H9 (cell line): ENCODE measurements at regions not wholly inside any gene's neighbourhood (a gene's known extent, or its start where the extent isn't known, plus 50 kb on each side); places are given as distances from the start of the nearest gene placed in this dataset.

ENCODE experiments used
- DNase-seq: peaks from one replicate; pipeline ENCODE4 v3.0.0-alpha.2; 2017
- H2AFZ ChIP-seq: one replicate; pipeline ENCODE4 v1.6.1; 2013; ENCODE audit warnings: mild to moderate bottlenecking, low read length, control low read depth, moderate library complexity
- H2AK5ac ChIP-seq: 2 replicates; pipeline ENCODE4 v1.6.1; 2013; ENCODE audit warnings: low read length, control low read depth, mixed read lengths; ENCODE audit not compliant: insufficient read length
- H2BK120ac ChIP-seq: one replicate; pipeline ENCODE4 v1.6.1; 2013; ENCODE audit warnings: low read depth, mild to moderate bottlenecking, low read length, control low read depth, inconsistent platforms; ENCODE audit not compliant: poor library complexity, severe bottlenecking
- H2BK12ac ChIP-seq: 2 replicates; pipeline ENCODE4 v1.6.1; 2013; ENCODE audit warnings: low read length, control low read depth, mixed read lengths, low read depth; ENCODE audit not compliant: insufficient read length
- H2BK15ac ChIP-seq: 2 replicates; pipeline ENCODE4 v1.6.1; 2013; ENCODE audit warnings: low read depth, low read length, control low read depth
- H2BK20ac ChIP-seq: one replicate; pipeline ENCODE4 v1.6.1; 2013; ENCODE audit warnings: low read depth, mild to moderate bottlenecking, low read length, control low read depth, inconsistent platforms; ENCODE audit not compliant: poor library complexity, severe bottlenecking
- H2BK5ac ChIP-seq: 2 replicates; pipeline ENCODE4 v1.6.1; 2013; ENCODE audit warnings: low read length, control low read depth, mixed read lengths; ENCODE audit not compliant: insufficient read length
- H3K14ac ChIP-seq: 2 replicates; pipeline ENCODE4 v1.6.1; 2013; ENCODE audit warnings: low read length, control low read depth; ENCODE audit not compliant: insufficient read depth
- H3K18ac ChIP-seq: 2 replicates; pipeline ENCODE4 v1.6.1; 2013; ENCODE audit warnings: low read depth, mild to moderate bottlenecking, mixed read lengths, low read length, control low read depth; ENCODE audit not compliant: insufficient read length
- H3K23ac ChIP-seq: 2 replicates; pipeline ENCODE4 v1.6.1; 2013; ENCODE audit warnings: low read length, control low read depth, mixed read lengths, low read depth; ENCODE audit not compliant: insufficient read length
- H3K23me2 ChIP-seq: 2 replicates; pipeline ENCODE4 v1.6.1; 2013; ENCODE audit warnings: low read depth, mild to moderate bottlenecking, mixed read lengths, low read length, control low read depth; ENCODE audit not compliant: insufficient read length, poor library complexity, severe bottlenecking
- H3K27ac ChIP-seq: 2 replicates; pipeline ENCODE4 v1.5.1; 2013; ENCODE audit warnings: low read length, control low read depth, mixed read lengths, low read depth; ENCODE audit not compliant: insufficient read length
- H3K27me3 ChIP-seq: 2 replicates; pipeline ENCODE4 v1.6.1; 2013; ENCODE audit warnings: low read length, control low read depth, inconsistent platforms; ENCODE audit not compliant: insufficient read depth
- H3K4ac ChIP-seq: 2 replicates; pipeline ENCODE4 v1.6.1; 2013; ENCODE audit warnings: low read depth, mild to moderate bottlenecking, control low read depth, inconsistent platforms, low read length, moderate library complexity
- H3K4me1 ChIP-seq: 2 replicates; pipeline ENCODE4 v1.6.1; 2013; ENCODE audit warnings: low read length, control low read depth, inconsistent platforms; ENCODE audit not compliant: insufficient read depth
- H3K4me2 ChIP-seq: 2 replicates; pipeline ENCODE4 v1.6.1; 2013; ENCODE audit warnings: low read length, control low read depth, mixed read lengths; ENCODE audit not compliant: insufficient read length, insufficient read depth
- H3K56ac ChIP-seq: 2 replicates; pipeline ENCODE4 v1.6.1; 2013; ENCODE audit warnings: low read depth, mild to moderate bottlenecking, mixed read lengths, low read length, control low read depth; ENCODE audit not compliant: insufficient read length
- H3K79me1 ChIP-seq: 2 replicates; pipeline ENCODE4 v1.6.1; 2013; ENCODE audit warnings: low read depth, mild to moderate bottlenecking, moderate library complexity, low read length, control low read depth, inconsistent platforms; ENCODE audit not compliant: insufficient read depth, poor library complexity, severe bottlenecking
- H3K79me2 ChIP-seq: 2 replicates; pipeline ENCODE4 v1.6.1; 2013; ENCODE audit warnings: low read length, control low read depth, inconsistent platforms; ENCODE audit not compliant: insufficient read depth
- H3K9ac ChIP-seq: 2 replicates; pipeline ENCODE4 v1.6.1; 2013; ENCODE audit warnings: low read length, control low read depth, mixed read lengths; ENCODE audit not compliant: insufficient read length; ENCODE audit errors: extremely low read depth
- H3K9me3 ChIP-seq: one replicate; pipeline ENCODE4 v1.6.1; 2013; ENCODE audit warnings: low read depth, low read length, inconsistent platforms; ENCODE audit not compliant: control insufficient read depth
- H3T11ph ChIP-seq: one replicate; pipeline ENCODE4 v1.6.1; 2013; ENCODE audit warnings: mild to moderate bottlenecking, low read length, control low read depth, inconsistent platforms
- H4K20me1 ChIP-seq: one replicate; pipeline ENCODE4 v1.6.1; 2013; ENCODE audit not compliant: control insufficient read depth, insufficient read length, insufficient read depth
- H4K5ac ChIP-seq: 2 replicates; pipeline ENCODE4 v1.6.1; 2013; ENCODE audit warnings: low read depth, mild to moderate bottlenecking, mixed read lengths, low read length, control low read depth; ENCODE audit not compliant: insufficient read length
- H4K8ac ChIP-seq: replicated peaks from 2 replicates; pipeline ENCODE4 v1.6.1; 2013; ENCODE audit warnings: low read length, control low read depth, mixed read lengths, low read depth; ENCODE audit not compliant: insufficient read length
- H4K91ac ChIP-seq: 2 replicates; pipeline ENCODE4 v1.6.1; 2013; ENCODE audit warnings: low read depth, mild to moderate bottlenecking, moderate library complexity, mixed read lengths, low read length, control low read depth; ENCODE audit not compliant: insufficient read length
- H3K27ac Mint-ChIP-seq, 3 experiments: 2 replicates in 2 of 3; 3 replicates in 1 of 3; pipeline ENCODE4 v1.8.0; 2020 to 2021; ENCODE audit warnings: mixed read lengths in 3 of 3, mild to moderate bottlenecking in 1 of 3, moderate library complexity in 1 of 3
- H3K27me3 Mint-ChIP-seq: 2 replicates; pipeline ENCODE4 v1.8.0; 2021; ENCODE audit warnings: low read depth, mild to moderate bottlenecking, moderate library complexity, mixed read lengths
- H3K36me3 Mint-ChIP-seq, 3 experiments: 2 replicates in 2 of 3; 3 replicates in 1 of 3; pipeline ENCODE4 v1.8.0; 2020 to 2021; ENCODE audit warnings: low read depth in 3 of 3, mixed read lengths in 3 of 3; ENCODE audit not compliant: insufficient read depth in 1 of 3
- H3K4me1 Mint-ChIP-seq, 2 experiments: 2 replicates each; pipeline ENCODE4 v1.8.0; 2020; ENCODE audit warnings: mixed read lengths in 2 of 2
- H3K4me3 Mint-ChIP-seq, 2 experiments: 2 replicates in 1 of 2; 3 replicates in 1 of 2; pipeline ENCODE4 v1.8.0; 2020 to 2021; ENCODE audit warnings: mild to moderate bottlenecking in 2 of 2, mixed read lengths in 2 of 2, moderate library complexity in 1 of 2
- H3K9me3 Mint-ChIP-seq, 2 experiments: 2 replicates in 1 of 2; 3 replicates in 1 of 2; pipeline ENCODE4 v1.8.0; 2020; ENCODE audit warnings: mild to moderate bottlenecking in 2 of 2, mixed read lengths in 2 of 2, moderate library complexity in 1 of 2
- WGBS: extraction: QIAGEN DNeasy Blood & Tissue Kit; methylation state at CpG from one replicate; pipeline ENCODE4 v1.1.7; 2013; ENCODE audit warnings: missing lambda C conversion rate, low lambda C conversion rate, mixed read lengths; ENCODE audit not compliant: insufficient read length; ENCODE audit errors: extremely low coverage; 5-methylcytosine and 5-hydroxymethylcytosine counted together
- TF ChIP-seq, protein P1 (sequence below): fragments of 200-600 bp; sonication (generic); conservative IDR thresholded peaks from 3 replicates; pipeline ENCODE4 v1.8.0; 2021; ENCODE audit warnings: antibody characterized with exemption, mild to moderate bottlenecking

DNA sequence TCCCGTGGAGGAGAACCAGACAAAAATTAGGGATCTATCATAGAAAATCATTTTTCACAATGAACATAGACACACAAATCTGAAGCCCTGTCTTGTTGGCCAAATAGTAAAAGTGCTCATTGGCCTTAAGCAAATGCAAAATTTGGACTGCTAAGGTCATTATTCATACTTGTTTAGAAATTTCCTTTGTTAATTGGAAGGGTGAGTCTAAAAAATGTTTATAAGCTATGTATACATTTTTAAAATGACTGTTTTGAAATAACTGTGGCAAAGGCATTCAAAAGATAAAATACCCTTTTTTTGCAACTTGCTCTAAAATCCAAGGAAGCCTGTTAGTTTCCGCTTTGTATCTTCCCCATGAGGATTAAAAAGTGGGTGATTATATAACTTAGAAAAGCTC, 195.0 kb downstream of the ZNF330 start:
- H2AFZ ChIP-seq = no peak overlapping the region
- H3K56ac ChIP-seq = no peak overlapping the region
- no peak overlapping the region for H3T11ph ChIP-seq
- no peak overlapping the region for H3K27ac ChIP-seq
- no CpG with 5 or more reads among the region's 2 CpGs for WGBS
- no peak overlapping the region for H3K23ac ChIP-seq
- H3K9me3 ChIP-seq = no peaks in the 10 kb centered on the region
- H4K8ac ChIP-seq = no peak overlapping the region
- H3K27ac Mint-ChIP-seq = no peak overlapping the region
- no peaks in the 10 kb centered on the region for H3K4me1 Mint-ChIP-seq
- no peak overlapping the region for H2BK5ac ChIP-seq
- no peaks in the 10 kb centered on the region for H4K20me1 ChIP-seq
- DNase-seq = no peak
- peaks cover 7% of the 10 kb centered on the region for H3K27me3 Mint-ChIP-seq
- H3K23me2 ChIP-seq = no peaks in the 10 kb centered on the region
- H3K4ac ChIP-seq = no peak overlapping the region
- H4K91ac ChIP-seq = no peak overlapping the region
- no peak overlapping the region for H2AK5ac ChIP-seq
- no peaks in the 10 kb centered on the region for H3K36me3 Mint-ChIP-seq
- H3K9ac ChIP-seq = no peak overlapping the region
- H3K14ac ChIP-seq = no peak overlapping the region
- H3K79me1 ChIP-seq = no peaks in the 10 kb centered on the region
- no peak overlapping the region for H3K18ac ChIP-seq
- no peak overlapping the region for H4K5ac ChIP-seq
- H2BK120ac ChIP-seq = no peak overlapping the region
- no peak overlapping the region for H2BK15ac ChIP-seq
- no peak overlapping the region for H2BK12ac ChIP-seq
- TF ChIP-seq, protein P1, sequence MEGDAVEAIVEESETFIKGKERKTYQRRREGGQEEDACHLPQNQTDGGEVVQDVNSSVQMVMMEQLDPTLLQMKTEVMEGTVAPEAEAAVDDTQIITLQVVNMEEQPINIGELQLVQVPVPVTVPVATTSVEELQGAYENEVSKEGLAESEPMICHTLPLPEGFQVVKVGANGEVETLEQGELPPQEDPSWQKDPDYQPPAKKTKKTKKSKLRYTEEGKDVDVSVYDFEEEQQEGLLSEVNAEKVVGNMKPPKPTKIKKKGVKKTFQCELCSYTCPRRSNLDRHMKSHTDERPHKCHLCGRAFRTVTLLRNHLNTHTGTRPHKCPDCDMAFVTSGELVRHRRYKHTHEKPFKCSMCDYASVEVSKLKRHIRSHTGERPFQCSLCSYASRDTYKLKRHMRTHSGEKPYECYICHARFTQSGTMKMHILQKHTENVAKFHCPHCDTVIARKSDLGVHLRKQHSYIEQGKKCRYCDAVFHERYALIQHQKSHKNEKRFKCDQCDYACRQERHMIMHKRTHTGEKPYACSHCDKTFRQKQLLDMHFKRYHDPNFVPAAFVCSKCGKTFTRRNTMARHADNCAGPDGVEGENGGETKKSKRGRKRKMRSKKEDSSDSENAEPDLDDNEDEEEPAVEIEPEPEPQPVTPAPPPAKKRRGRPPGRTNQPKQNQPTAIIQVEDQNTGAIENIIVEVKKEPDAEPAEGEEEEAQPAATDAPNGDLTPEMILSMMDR = no peak
- no peak overlapping the region for H3K4me3 Mint-ChIP-seq
- H3K79me2 ChIP-seq = no peaks in the 10 kb centered on the region
- H3K4me1 ChIP-seq = no peaks in the 10 kb centered on the region
- H2BK20ac ChIP-seq = no peak overlapping the region
- H3K27me3 ChIP-seq = no peaks in the 10 kb centered on the region
- H3K4me2 ChIP-seq = no peak overlapping the region
- H3K9me3 Mint-ChIP-seq = no peaks in the 10 kb centered on the region
